ENCODE measurements at regions not wholly inside any gene's neighbourhood (a gene's known extent, or its start where the extent isn't known, plus 50 kb on each side); places are given as distances from the start of the nearest gene placed in this dataset.

DNA sequence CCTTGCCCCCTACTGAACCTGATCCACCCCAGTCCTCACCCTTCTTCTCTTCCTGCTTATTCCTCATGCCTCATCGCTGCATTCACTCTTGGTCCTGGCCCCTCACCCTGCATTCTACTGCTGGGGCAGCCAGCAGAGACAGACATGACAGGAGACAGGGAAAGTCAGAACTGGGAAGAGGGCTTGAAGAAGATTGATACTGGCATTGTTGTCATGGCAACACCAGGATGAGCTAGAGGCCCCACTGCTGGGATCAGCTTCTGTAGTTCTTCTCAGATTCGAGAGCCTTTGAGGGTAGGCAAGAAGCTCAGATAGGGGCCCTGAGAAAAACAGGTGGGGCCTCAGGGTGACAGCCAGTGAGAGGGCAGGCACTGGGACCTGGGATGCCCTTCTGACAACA is 264.3 kb downstream of the MIAT start:
- ChIA-PET CTCF (ENCODE audit: partially characterized antibody) (no interaction called here), POLR2A (ENCODE audit: partially characterized antibody) (no interaction called here)
- TF ChIP-seq EP300 (IDR thresholded peaks at IDR 0.05; ENCODE audit: borderline replicate concordance in 1 of 2, low read depth in 2 of 2, low read length in 2 of 2) (no peak), CTBP2 (IDR thresholded peaks at IDR 0.05; ENCODE audit: borderline replicate concordance, insufficient read depth, insufficient read length, low read length) (no peak), FOSL1 (IDR thresholded peaks at IDR 0.05; ENCODE audit: insufficient read depth, low read depth, low read length) (no peak), SP2 (IDR thresholded peaks at IDR 0.05; ENCODE audit: low read length) (no peak), RXRA (IDR thresholded peaks at IDR 0.05; ENCODE audit: insufficient read depth, low read depth, low read length) (no peak), ZNF274 (IDR thresholded peaks at IDR 0.05; ENCODE audit: borderline replicate concordance, extremely low read depth, low read length) (no peak)
- H4K91ac ChIP-seq (replicated peaks; ENCODE audit: insufficient read length, low read length) = no peak overlapping the region
- H3K9ac ChIP-seq (replicated peaks in 1 of 4; ENCODE audit: extremely low read depth in 1 of 4, low read depth in 3 of 4, low read length in 3 of 4) = no peak overlapping the region
- no peak overlapping the region for H3K23ac ChIP-seq (ENCODE audit: insufficient read length)
- no peak overlapping the region for H3K56ac ChIP-seq (replicated peaks; ENCODE audit: insufficient read length, low read depth, low read length)
- H3K18ac ChIP-seq (ENCODE audit: extremely low read depth, low read length) = no peak overlapping the region
- H3K14ac ChIP-seq (ENCODE audit: insufficient read length) = no peak overlapping the region
- H4K20me1 ChIP-seq (replicated peaks in 1 of 2; ENCODE audit: control insufficient read depth in 1 of 2, insufficient read depth in 2 of 2, low read length in 2 of 2) = no peaks in the 10 kb centered on the region
- no peaks in the 10 kb centered on the region for H3K79me2 ChIP-seq (ENCODE audit: control insufficient read depth in 1 of 2, insufficient read depth in 2 of 2, low read length in 2 of 2)
- no peaks in the 10 kb centered on the region for H3K36me3 ChIP-seq (ENCODE audit: control insufficient read depth in 2 of 4, insufficient read depth in 4 of 4, low read length in 3 of 4)
- H2AK5ac ChIP-seq (ENCODE audit: low read depth, low read length) = no peak overlapping the region
- no peak overlapping the region for H2AFZ ChIP-seq (ENCODE audit: low read length)
- H3K79me1 ChIP-seq (ENCODE audit: low read depth, low read length) = no peaks in the 10 kb centered on the region
- no peak overlapping the region for H3K27ac ChIP-seq (ENCODE audit: low read depth, low read length)
- H2BK12ac ChIP-seq (ENCODE audit: low read depth, low read length) = no peak overlapping the region
- DNase-seq (ENCODE audit: low read depth in 1 of 2, low spot score in 2 of 2) (no peak), FAIRE-seq (no peak)
- 77% methylated on average over 1 of the region's 2 CpGs; no CpG with 5 or more reads in 1 of the 2 experiments for WGBS, 2 experiments (ENCODE audit: extremely low coverage in 1 of 2, insufficient coverage in 1 of 2, insufficient read length in 1 of 2, insufficient replicate concordance in 2 of 2, low coverage in 1 of 2, low lambda C conversion rate in 2 of 2, missing lambda C conversion rate in 1 of 2)
- no peak overlapping the region for H3K4ac ChIP-seq (replicated peaks; ENCODE audit: insufficient read length, low read depth, low read length)
- no peak overlapping the region for H2BK5ac ChIP-seq (ENCODE audit: low read depth, low read length)
- H3K4me2 ChIP-seq (ENCODE audit: insufficient read depth in 1 of 2, low read depth in 2 of 2, low read length in 2 of 2) = no peak overlapping the region
- no peaks in the 10 kb centered on the region for H3K23me2 ChIP-seq (ENCODE audit: low read depth, low read length)
- no peak overlapping the region for H2BK20ac ChIP-seq (ENCODE audit: low read length)
- H4K8ac ChIP-seq (ENCODE audit: extremely low read depth, insufficient read depth, low read length) = no peak overlapping the region
- no peak overlapping the region for H2BK15ac ChIP-seq (ENCODE audit: low read length)
- H2BK120ac ChIP-seq (replicated peaks; ENCODE audit: low read depth, low read length) = no peak overlapping the region
- no peaks in the 10 kb centered on the region for H3K9me3 ChIP-seq (ENCODE audit: insufficient read depth in 2 of 2, low read depth in 1 of 2, low read length in 1 of 2)
- peaks cover 0 to 11% (median 4%) of the 10 kb centered on the region in 4 experiments; a peak in 4 of 7 replicates for H3K4me1 ChIP-seq (replicated peaks in 1 of 4; ENCODE audit: control insufficient read depth in 3 of 4, insufficient read depth in 4 of 4, low read length in 3 of 4)
- H4K5ac ChIP-seq (ENCODE audit: insufficient read length, low read depth, low read length) = no peak overlapping the region
- H3K4me3 ChIP-seq (ENCODE audit: extremely low read depth in 1 of 4, insufficient read depth in 2 of 4, low read depth in 3 of 4, low read length in 4 of 4) = no peak overlapping the region
- H3K27me3 ChIP-seq (replicated peaks in 1 of 4; ENCODE audit: control insufficient read depth in 3 of 4, extremely low read depth in 1 of 4, insufficient read depth in 3 of 4, low read length in 3 of 4) = no peaks in the 10 kb centered on the region; a peak in 1 of 7 replicates

Measured in H1 (cell line).